ENCODE measurements at regions not wholly inside any gene's neighbourhood (a gene's known extent, or its start where the extent isn't known, plus 50 kb on each side); places are given as distances from the start of the nearest gene placed in this dataset.

GRCh38 chr1:104973516-104973915 is 1223.8 kb downstream of the AMY1C start:
- Histone ChIP-seq H3K27ac (ENCODE audit: extremely low read length, insufficient read depth, low read length) (no peak overlapping the region), H2AFZ (ENCODE audit: low read length) (no peak overlapping the region), H4K20me1 (ENCODE audit: insufficient read depth, low read length) (no peaks in the 10 kb centered on the region), H3K4me3 (replicated peaks in 1 of 3; ENCODE audit: insufficient read depth in 1 of 3, low read depth in 2 of 3, low read length in 3 of 3) (no peak overlapping the region), H3K27me3 (ENCODE audit: control insufficient read depth in 1 of 2, insufficient read depth in 2 of 2, low read length in 2 of 2) (no peaks in the 10 kb centered on the region; a peak in 1 of 5 replicates), H3K9me3 (ENCODE audit: low read length) (no peaks in the 10 kb centered on the region), H3K4me2 (ENCODE audit: low read depth, low read length) (no peak overlapping the region), H3K4me1 (ENCODE audit: insufficient read depth, low read length) (no peaks in the 10 kb centered on the region), H3K9ac (ENCODE audit: insufficient read depth, low read depth, low read length) (no peak overlapping the region), H3K79me2 (ENCODE audit: insufficient read depth, low read length) (no peaks in the 10 kb centered on the region), H3K36me3 (replicated peaks in 1 of 2; ENCODE audit: control insufficient read depth in 1 of 2, insufficient read depth in 2 of 2, low read length in 2 of 2) (no peaks in the 10 kb centered on the region)
- TF ChIP-seq ZBTB3 (CRISPR knock-in tag; IDR thresholded peaks at IDR 0.05; ENCODE audit: borderline replicate concordance, low read depth) (no peak), MBD4 (IDR thresholded peaks at IDR 0.05; ENCODE audit: borderline replicate concordance, low read length) (no peak), TRAFD1 (CRISPR knock-in tag; IDR thresholded peaks at IDR 0.05; ENCODE audit: borderline replicate concordance) (no peak), HNRNPUL1 (IDR thresholded peaks at IDR 0.05; ENCODE audit: low read depth, low read length) (no peak), JUND (CRISPR knock-in tag; IDR thresholded peaks at IDR 0.05) (no peak), ZNF318 (CRISPR knock-in tag; IDR thresholded peaks at IDR 0.05) (no peak), KLF11 (CRISPR knock-in tag; IDR thresholded peaks at IDR 0.05) (no peak), ZBTB1 (CRISPR knock-in tag; IDR thresholded peaks at IDR 0.05; ENCODE audit: borderline replicate concordance) (no peak), ZNF543 (CRISPR knock-in tag; IDR thresholded peaks at IDR 0.05) (no peak), MAZ (IDR thresholded peaks at IDR 0.05; ENCODE audit: borderline replicate concordance, low read depth, low read length) (no peak), MAZ (CRISPR knock-in tag; IDR thresholded peaks at IDR 0.05; ENCODE audit: low read depth) (no peak), ZNF431 (CRISPR knock-in tag; IDR thresholded peaks at IDR 0.05; ENCODE audit: borderline replicate concordance, low read depth) (no peak), THYN1 (CRISPR knock-in tag; IDR thresholded peaks at IDR 0.05; ENCODE audit: borderline replicate concordance, low read depth) (no peak)
- ChIA-PET CTCF (ENCODE audit: low intra/inter-chr PET ratio, low total read pairs) (no interaction called here), POLR2A (no interaction called here)
- FAIRE-seq (no peak), DNase-seq (ENCODE audit: low spot score) (no peak), ATAC-seq (no peak)
- in situ Hi-C loops (cut with HindIII; ENCODE audit: extremely low pct_ligation_motif_present, low pct_unique_long_range_greater_than_20kb), result no loop called here
- BruUV-seq (replicated peaks), result no TSS peak
- intact Hi-C loops (cut with micrococcal nuclease; ENCODE audit: unreplicated experiment), result no loop called here
- WGBS (ENCODE audit: low lambda C conversion rate), result 0% methylated on average over 2 of the region's 2 CpGs
